ENCODE measurements at regions not wholly inside any gene's neighbourhood (a gene's known extent, or its start where the extent isn't known, plus 50 kb on each side); places are given as distances from the start of the nearest gene placed in this dataset.

DNA sequence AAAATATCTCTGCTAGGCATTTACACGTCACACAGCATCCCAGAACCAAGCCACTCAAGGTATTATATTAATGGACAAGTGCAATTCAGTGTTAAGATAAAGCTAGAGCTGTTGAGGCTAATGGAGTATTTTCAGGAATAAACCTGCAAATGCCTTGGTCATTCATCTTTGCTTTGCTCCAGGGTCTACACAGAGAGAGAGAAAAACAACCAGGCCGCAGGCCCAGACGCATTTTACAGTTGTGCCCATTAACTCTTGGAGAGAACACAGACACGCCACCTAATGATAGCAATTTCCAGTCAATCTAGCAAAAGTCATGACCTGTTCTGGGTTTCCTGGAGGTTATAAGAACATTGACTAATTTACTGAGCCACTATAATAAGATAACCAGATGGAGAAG, 829.3 kb downstream of the LRRTM4 start:
- TF ChIP-seq, protein P1, sequence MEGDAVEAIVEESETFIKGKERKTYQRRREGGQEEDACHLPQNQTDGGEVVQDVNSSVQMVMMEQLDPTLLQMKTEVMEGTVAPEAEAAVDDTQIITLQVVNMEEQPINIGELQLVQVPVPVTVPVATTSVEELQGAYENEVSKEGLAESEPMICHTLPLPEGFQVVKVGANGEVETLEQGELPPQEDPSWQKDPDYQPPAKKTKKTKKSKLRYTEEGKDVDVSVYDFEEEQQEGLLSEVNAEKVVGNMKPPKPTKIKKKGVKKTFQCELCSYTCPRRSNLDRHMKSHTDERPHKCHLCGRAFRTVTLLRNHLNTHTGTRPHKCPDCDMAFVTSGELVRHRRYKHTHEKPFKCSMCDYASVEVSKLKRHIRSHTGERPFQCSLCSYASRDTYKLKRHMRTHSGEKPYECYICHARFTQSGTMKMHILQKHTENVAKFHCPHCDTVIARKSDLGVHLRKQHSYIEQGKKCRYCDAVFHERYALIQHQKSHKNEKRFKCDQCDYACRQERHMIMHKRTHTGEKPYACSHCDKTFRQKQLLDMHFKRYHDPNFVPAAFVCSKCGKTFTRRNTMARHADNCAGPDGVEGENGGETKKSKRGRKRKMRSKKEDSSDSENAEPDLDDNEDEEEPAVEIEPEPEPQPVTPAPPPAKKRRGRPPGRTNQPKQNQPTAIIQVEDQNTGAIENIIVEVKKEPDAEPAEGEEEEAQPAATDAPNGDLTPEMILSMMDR (IDR thresholded peaks at IDR 0.05): no peak
- TF ChIP-seq TCF7L2 (IDR thresholded peaks at IDR 0.05; ENCODE audit: low read depth, low read length): no peak

All from Panc1 (cell line).